Muscle of leg (tissue), 3 donors: ENCODE measurements at regions not wholly inside any gene's neighbourhood (a gene's known extent, or its start where the extent isn't known, plus 50 kb on each side); places are given as distances from the start of the nearest gene placed in this dataset.

Experiments
- DNase-seq: peaks from one replicate; pipeline ENCODE4 v3.0.0; 2013
- H3K27ac ChIP-seq: one replicate; pipeline ENCODE4 v1.5.1; 2013; ENCODE audit warnings: mild to moderate bottlenecking, low read length, control low read depth
- H3K27me3 ChIP-seq: one replicate; pipeline ENCODE4 v1.6.1; 2013; ENCODE audit warnings: low read length; ENCODE audit not compliant: control insufficient read depth, insufficient read depth
- H3K36me3 ChIP-seq: one replicate; pipeline ENCODE4 v1.6.1; 2013; ENCODE audit warnings: low read length; ENCODE audit not compliant: control insufficient read depth, insufficient read depth
- H3K4me1 ChIP-seq: one replicate; pipeline ENCODE4 v1.6.1; 2013; ENCODE audit warnings: low read length; ENCODE audit not compliant: control insufficient read depth, insufficient read depth
- H3K4me3 ChIP-seq: one replicate; pipeline ENCODE4 v1.5.1; 2013; ENCODE audit warnings: low read length, control low read depth
- H3K9me3 ChIP-seq: replicated peaks from 2 replicates; pipeline ENCODE4 v1.6.1; 2013; ENCODE audit warnings: low read depth, low read length; ENCODE audit not compliant: control insufficient read depth
- WGBS: methylation state at CpG from one replicate; pipeline ENCODE4 v1.1.5; 2013; ENCODE audit warnings: missing lambda C conversion rate; ENCODE audit not compliant: insufficient coverage; 5-methylcytosine and 5-hydroxymethylcytosine counted together

- no peak for DNase-seq
- Histone ChIP-seq H3K36me3 (no peaks in the 10 kb centered on the region), H3K27me3 (no peaks in the 10 kb centered on the region), H3K4me3 (no peak overlapping the region), H3K4me1 (no peaks in the 10 kb centered on the region), H3K9me3 (no peaks in the 10 kb centered on the region), H3K27ac (no peak overlapping the region)
- WGBS: 79% methylated on average over 1 of the region's 1 CpG
Observed at GRCh38 chr3:143187111-143187510, 67.5 kb downstream of the CHST2 start.

DNA sequence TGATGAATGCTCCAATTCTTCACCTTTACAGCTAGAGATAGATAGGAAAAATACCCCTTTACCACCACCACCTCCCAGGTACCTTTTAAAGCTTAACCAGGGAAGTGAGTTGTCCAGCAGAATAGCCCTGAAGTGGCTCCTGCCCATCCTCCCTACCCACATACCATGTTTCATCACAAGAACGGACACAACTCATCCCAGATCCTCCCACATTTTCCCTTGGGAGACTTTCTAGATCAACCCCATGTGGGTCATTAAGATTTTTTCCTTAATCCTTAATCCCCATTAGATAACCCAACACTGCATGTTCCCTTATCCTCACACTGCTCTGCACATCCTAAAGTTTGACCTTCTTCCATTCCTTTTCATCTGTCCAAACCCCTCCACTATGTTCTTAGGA is 69.3 kb downstream of the CHST2 start:
- no peaks in the 10 kb centered on the region for H3K4me1 ChIP-seq
- no peak overlapping the region for H3K27ac ChIP-seq
- 90% methylated on average over 1 of the region's 1 CpG for WGBS
- H3K4me3 ChIP-seq: no peak overlapping the region
- H3K27me3 ChIP-seq: no peaks in the 10 kb centered on the region
- no peaks in the 10 kb centered on the region for H3K36me3 ChIP-seq
- no peak for DNase-seq
- H3K9me3 ChIP-seq: no peaks in the 10 kb centered on the region

- no peak overlapping the region for H3K27ac ChIP-seq
- H3K4me1 ChIP-seq: no peaks in the 10 kb centered on the region
- no peaks in the 10 kb centered on the region for H3K9me3 ChIP-seq
- no peak for DNase-seq
- WGBS: no CpG with 5 or more reads among the region's 3 CpGs
- H3K36me3 ChIP-seq: no peaks in the 10 kb centered on the region
- H3K27me3 ChIP-seq: no peaks in the 10 kb centered on the region
- H3K4me3 ChIP-seq: no peak overlapping the region
Observed at GRCh38 chr3:143190101-143190500, 70.5 kb downstream of the CHST2 start.

DNA sequence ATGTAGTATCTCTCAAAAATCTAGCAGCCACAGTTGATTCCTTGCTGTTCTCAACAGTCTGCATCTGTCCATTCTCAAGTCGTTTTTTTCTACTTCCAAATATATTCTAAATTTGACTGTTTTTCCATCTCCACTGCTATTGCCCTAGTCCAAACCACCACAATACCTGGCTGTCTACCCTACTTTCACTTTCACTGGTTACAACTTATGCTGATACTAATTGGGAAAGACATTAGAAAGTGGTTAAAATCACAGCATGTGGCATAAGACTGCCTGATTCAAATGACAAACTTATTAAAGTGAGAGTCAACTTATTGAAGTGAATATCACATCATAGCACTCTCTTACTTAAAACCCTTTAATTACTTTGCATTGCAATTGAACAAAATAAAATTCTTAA is 72.6 kb downstream of the CHST2 start:
- H3K4me1 ChIP-seq: no peaks in the 10 kb centered on the region
- 83% methylated on average over 1 of the region's 1 CpG for WGBS
- DNase-seq: no peak
- H3K27ac ChIP-seq: no peak overlapping the region
- no peaks in the 10 kb centered on the region for H3K27me3 ChIP-seq
- no peaks in the 10 kb centered on the region for H3K9me3 ChIP-seq
- H3K36me3 ChIP-seq: no peaks in the 10 kb centered on the region
- no peak overlapping the region for H3K4me3 ChIP-seq

DNA sequence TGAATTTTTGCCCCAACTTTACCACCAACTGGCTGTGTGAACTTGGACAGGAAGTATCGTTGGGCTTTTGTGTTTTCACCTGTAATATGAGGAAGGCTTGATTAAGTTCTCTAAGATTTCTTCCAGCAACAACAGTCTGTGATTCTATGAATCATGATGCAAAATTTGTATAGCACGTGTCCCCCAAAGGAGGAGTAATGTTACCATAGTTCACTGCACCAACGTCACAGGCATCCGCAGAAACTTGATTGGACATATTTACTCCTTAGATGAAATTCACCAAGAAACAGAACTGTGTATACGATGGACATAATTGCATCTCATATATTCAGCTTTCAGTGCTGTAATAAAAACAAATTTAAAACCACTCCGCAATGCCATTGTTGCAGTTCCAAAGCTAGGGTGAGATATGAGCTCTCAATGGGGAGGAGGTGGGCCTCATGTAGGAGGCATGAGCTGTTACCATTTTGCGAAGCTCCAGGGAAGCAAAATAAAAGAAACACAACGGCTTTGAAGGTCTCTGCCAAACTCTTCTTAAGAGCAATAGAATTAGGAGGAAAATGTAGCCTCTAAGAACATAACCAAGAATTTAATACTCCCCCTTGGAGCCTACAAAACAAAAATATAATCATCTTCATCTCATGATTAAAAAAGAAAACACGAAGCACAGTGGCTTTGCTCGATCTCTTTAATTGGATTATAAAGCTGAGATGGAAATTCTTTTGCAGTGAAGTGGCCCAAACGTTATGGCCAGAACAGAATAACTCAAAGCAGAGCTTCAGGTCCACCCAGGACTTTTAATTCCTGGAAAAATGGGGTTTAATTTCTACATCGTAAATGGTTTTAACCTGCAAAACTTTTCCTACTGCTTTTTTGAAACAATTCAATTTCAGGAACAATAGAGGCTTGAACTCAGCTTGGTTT is 80.7 kb downstream of the CHST2 start:
- Histone ChIP-seq H3K9me3 (no peaks in the 10 kb centered on the region), H3K27ac (no peak overlapping the region), H3K4me3 (no peak overlapping the region), H3K27me3 (no peaks in the 10 kb centered on the region), H3K4me1 (peaks cover 3% of the 10 kb centered on the region), H3K36me3 (no peaks in the 10 kb centered on the region)
- DNase-seq: peak; percentile 60
- WGBS: 34% methylated on average over 2 of the region's 12 CpGs

- no CpG with 5 or more reads among the region's 3 CpGs for WGBS
- peaks cover 3% of the 10 kb centered on the region for H3K4me1 ChIP-seq
- no peaks in the 10 kb centered on the region for H3K36me3 ChIP-seq
- no peak overlapping the region for H3K27ac ChIP-seq
- no peaks in the 10 kb centered on the region for H3K27me3 ChIP-seq
- peak; percentile 48 for DNase-seq
- H3K4me3 ChIP-seq: no peak overlapping the region
- H3K9me3 ChIP-seq: no peaks in the 10 kb centered on the region
Observed at GRCh38 chr3:143201045-143201444, 81.5 kb downstream of the CHST2 start.

- Histone ChIP-seq H3K4me3 (no peak overlapping the region), H3K9me3 (no peaks in the 10 kb centered on the region), H3K36me3 (no peaks in the 10 kb centered on the region), H3K27ac (no peak overlapping the region), H3K27me3 (no peaks in the 10 kb centered on the region), H3K4me1 (peaks cover 3% of the 10 kb centered on the region)
- DNase-seq: peak; percentile 40
- 82% methylated on average over 9 of the region's 13 CpGs for WGBS
Observed at GRCh38 chr3:143201870-143202752, 82.5 kb downstream of the CHST2 start.

- no peak overlapping the region for H3K27ac ChIP-seq
- H3K27me3 ChIP-seq: no peaks in the 10 kb centered on the region
- no peak overlapping the region for H3K4me3 ChIP-seq
- no peaks in the 10 kb centered on the region for H3K9me3 ChIP-seq
- no peaks in the 10 kb centered on the region for H3K36me3 ChIP-seq
- 20% methylated on average over 1 of the region's 3 CpGs for WGBS
- H3K4me1 ChIP-seq: peaks cover 3% of the 10 kb centered on the region
- DNase-seq: peak; percentile 72
Observed at GRCh38 chr3:143203142-143203541, 83.6 kb downstream of the CHST2 start.

DNA sequence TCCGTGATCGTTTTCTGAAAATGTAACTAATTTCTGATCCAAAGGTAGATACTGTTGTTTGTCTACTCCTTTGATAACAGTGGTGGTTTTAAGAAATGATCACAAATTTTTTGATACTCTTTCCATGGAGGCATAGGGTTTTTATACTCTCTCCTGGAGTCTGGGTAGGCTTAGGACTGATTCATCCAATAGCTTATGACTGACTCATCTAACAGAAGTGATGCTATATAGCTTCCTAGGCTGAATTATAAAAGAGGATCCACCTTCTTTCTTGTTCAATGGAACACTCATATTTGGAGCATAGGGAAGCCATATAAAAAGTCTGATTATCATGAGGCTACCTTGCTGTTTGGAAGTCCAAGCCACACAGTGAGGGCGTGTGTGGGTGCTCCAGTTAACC is 84.3 kb downstream of the CHST2 start:
- Histone ChIP-seq H3K27me3 (no peaks in the 10 kb centered on the region), H3K4me3 (no peak overlapping the region), H3K9me3 (no peaks in the 10 kb centered on the region), H3K36me3 (no peaks in the 10 kb centered on the region), H3K27ac (no peak overlapping the region), H3K4me1 (peaks cover 3% of the 10 kb centered on the region)
- DNase-seq: no peak
- WGBS: 100% methylated on average over 1 of the region's 3 CpGs

GRCh38 chr3:143206955-143207337 is 87.4 kb downstream of the CHST2 start:
- DNase-seq: no peak
- no peak overlapping the region for H3K27ac ChIP-seq
- no peaks in the 10 kb centered on the region for H3K27me3 ChIP-seq
- H3K36me3 ChIP-seq: no peaks in the 10 kb centered on the region
- WGBS: no CpG with 5 or more reads among the region's 4 CpGs
- no peak overlapping the region for H3K4me3 ChIP-seq
- H3K9me3 ChIP-seq: no peaks in the 10 kb centered on the region
- peaks cover 3% of the 10 kb centered on the region for H3K4me1 ChIP-seq
